Peyer's patch (tissue), 4 donors: ENCODE measurements at regions not wholly inside any gene's neighbourhood (a gene's known extent, or its start where the extent isn't known, plus 50 kb on each side); places are given as distances from the start of the nearest gene placed in this dataset.

Experiments used
- POLR2A ChIP-seq, 2 donors: fragments of 450-650 bp; IDR thresholded peaks; one replicate each; pipeline ENCODE4 v1.5.1; 2017; ENCODE audit warnings: antibody characterized with exemption in 2 of 2, mild to moderate bottlenecking in 2 of 2, moderate library complexity in 2 of 2
- TF ChIP-seq, protein P1 (sequence below), 6 experiments: fragments of 450-650 bp in 4 of 6; fragments of 200-600 bp in 2 of 6; sonication (generic) in 1 of 6; IDR thresholded peaks; one replicate each; pipeline ENCODE4 v1.5.1; 2017 to 2019; ENCODE audit warnings: antibody characterized with exemption in 6 of 6, mild to moderate bottlenecking in 3 of 6, moderate library complexity in 1 of 6

DNA sequence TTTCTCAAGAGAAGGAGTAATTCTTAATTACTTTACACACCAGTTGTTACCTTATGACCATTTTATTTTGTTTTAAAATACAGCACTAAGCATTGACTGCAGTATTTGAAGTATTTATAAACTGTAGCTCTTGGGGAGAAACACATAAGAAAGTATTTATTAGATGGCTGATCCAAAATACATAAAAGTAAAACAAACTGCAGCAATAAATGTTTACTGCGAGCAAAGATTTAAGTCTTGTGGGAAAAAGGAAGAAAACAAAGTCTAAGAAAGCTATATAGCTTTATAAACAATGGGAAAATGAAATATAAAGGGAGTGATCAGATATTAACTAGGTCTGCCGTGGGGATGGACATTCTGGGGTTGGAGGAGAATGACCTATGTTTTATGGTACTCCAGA, 347.2 kb upstream of the ZC3H15 start:
- TF ChIP-seq, protein P1, sequence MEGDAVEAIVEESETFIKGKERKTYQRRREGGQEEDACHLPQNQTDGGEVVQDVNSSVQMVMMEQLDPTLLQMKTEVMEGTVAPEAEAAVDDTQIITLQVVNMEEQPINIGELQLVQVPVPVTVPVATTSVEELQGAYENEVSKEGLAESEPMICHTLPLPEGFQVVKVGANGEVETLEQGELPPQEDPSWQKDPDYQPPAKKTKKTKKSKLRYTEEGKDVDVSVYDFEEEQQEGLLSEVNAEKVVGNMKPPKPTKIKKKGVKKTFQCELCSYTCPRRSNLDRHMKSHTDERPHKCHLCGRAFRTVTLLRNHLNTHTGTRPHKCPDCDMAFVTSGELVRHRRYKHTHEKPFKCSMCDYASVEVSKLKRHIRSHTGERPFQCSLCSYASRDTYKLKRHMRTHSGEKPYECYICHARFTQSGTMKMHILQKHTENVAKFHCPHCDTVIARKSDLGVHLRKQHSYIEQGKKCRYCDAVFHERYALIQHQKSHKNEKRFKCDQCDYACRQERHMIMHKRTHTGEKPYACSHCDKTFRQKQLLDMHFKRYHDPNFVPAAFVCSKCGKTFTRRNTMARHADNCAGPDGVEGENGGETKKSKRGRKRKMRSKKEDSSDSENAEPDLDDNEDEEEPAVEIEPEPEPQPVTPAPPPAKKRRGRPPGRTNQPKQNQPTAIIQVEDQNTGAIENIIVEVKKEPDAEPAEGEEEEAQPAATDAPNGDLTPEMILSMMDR (IDR thresholded peaks at IDR 0.05) = no peak
- TF ChIP-seq POLR2A (IDR thresholded peaks at IDR 0.05) = no peak
